Skin epidermis (tissue), 12 donors: ENCODE measurements at regions not wholly inside any gene's neighbourhood (a gene's known extent, or its start where the extent isn't known, plus 50 kb on each side); places are given as distances from the start of the nearest gene placed in this dataset.

ENCODE experiments used
- H3K27ac ChIP-seq, 21 experiments: fragments of 200-600 bp; sonication (generic) in 11 of 21; one replicate each; pipeline ENCODE4 v1.5.0; 2020; ENCODE audit warnings: mild to moderate bottlenecking in 3 of 21, inconsistent platforms in 2 of 21, moderate library complexity in 2 of 21
- H3K4me3 ChIP-seq, 7 experiments: fragments of 200-600 bp; sonication (generic) in 2 of 7; one replicate each; pipeline ENCODE4 v1.5.0; 2020; ENCODE audit warnings: inconsistent platforms in 2 of 7, mild to moderate bottlenecking in 2 of 7, moderate library complexity in 1 of 7

DNA sequence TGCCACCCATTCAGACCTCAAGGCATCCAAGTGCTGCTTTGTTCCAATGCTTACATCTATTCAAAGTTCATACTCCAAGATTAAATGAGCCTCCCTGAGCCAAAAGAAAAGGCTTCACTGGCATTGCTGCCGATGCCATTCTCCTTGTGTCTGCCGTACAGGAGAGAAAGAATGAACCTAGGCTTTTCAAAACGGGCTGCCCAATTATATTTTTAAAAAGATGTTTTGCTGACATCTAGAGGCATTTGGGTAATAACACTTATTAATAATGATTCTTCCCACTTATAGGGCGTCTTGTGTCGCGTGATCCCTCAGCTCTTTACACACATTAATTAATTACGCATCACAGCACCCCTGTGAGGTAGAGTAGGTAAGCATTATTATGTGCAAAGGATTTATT lies 545.6 kb downstream of the PKHD1 start:
- no peak overlapping the region for H3K4me3 ChIP-seq
- H3K27ac ChIP-seq: no peak overlapping the region

DNA sequence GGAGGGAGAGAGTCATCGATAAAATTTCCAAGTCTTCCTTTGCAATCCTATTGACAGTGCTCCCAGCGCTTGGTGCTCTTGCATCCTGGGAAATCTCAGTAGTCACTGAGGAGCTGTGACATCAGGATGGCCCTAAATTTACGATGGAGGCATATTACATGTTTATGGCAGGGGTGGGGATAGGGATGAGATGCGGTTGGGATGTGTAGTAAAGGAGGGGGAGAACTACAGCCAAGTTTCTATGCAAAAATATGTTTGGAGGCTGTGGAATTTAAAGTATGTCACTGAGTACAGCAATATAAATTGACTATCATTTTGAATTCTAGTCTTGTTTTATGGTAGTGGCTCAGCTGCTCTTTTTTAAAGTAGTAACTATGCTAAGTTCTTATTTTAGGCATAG lies 544.9 kb downstream of the PKHD1 start:
- Histone ChIP-seq H3K4me3 (no peak overlapping the region), H3K27ac (no peak overlapping the region)

DNA sequence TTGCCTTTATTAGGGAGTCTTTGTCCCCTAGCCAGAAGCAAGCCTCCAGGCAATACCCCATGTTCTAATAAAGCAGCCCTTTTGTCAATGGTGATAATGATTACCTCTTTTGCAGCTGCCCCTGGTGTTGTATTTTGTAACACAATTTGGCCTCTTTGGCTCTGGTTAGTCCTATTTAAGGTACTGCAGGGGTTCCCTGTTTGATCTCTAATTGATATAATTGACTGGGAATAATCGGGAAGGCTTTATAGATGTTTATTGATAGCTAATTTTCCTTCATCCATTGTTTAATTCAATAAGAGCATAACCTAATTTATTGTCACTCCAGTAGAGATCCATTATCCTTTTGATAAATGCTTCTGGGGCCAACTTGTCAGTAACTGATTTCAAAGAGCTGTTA lies 537.2 kb downstream of the PKHD1 start:
- H3K4me3 ChIP-seq: no peak overlapping the region
- no peak overlapping the region for H3K27ac ChIP-seq

GRCh38 chr6:51552435-51552834 lies 535.0 kb downstream of the PKHD1 start:
- no peak overlapping the region for H3K4me3 ChIP-seq
- no peak overlapping the region for H3K27ac ChIP-seq

- Histone ChIP-seq H3K4me3 (no peak overlapping the region), H3K27ac (no peak overlapping the region)
Measured at GRCh38 chr6:51553246-51554015, 534.0 kb downstream of the PKHD1 start.

- H3K27ac ChIP-seq: no peak overlapping the region
Measured at GRCh38 chr6:51554029-51554428, 533.4 kb downstream of the PKHD1 start.

DNA sequence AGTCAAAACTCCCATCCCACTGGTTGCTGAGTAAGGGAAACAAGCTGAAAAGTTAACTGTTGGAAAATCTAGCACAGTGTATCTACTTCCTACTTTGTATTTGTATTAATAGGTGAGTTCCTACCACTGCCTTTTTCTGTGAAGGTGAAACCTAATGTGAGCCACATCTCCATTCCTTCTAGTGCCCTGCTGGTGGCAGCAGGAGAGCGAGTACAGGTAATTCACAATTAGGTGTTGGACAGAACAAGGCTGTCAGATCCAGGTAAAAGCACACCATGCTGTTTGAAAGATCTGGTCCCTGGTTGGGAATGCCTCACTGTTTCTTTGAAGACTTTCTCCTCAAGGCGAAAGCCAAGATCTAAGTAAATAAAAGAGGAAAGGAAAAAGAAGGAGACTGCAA lies 528.4 kb downstream of the PKHD1 start:
- Histone ChIP-seq H3K27ac (no peak overlapping the region), H3K4me3 (no peak overlapping the region)

More at GRCh38 chr6:51554029-51554428, 533.4 kb downstream of the PKHD1 start:
- no peak overlapping the region for H3K4me3 ChIP-seq

GRCh38 chr6:51562198-51562597 lies 525.2 kb downstream of the PKHD1 start:
- no peak overlapping the region for H3K4me3 ChIP-seq

More at GRCh38 chr6:51562198-51562597, 525.2 kb downstream of the PKHD1 start:
- no peak overlapping the region for H3K27ac ChIP-seq
